Right renal cortex interstitium (tissue), 3 donors: ENCODE measurements at regions not wholly inside any gene's neighbourhood (a gene's known extent, or its start where the extent isn't known, plus 50 kb on each side); places are given as distances from the start of the nearest gene placed in this dataset.

ENCODE experiments used
- DNase-seq, 3 donors: peaks; one replicate each; pipeline ENCODE4 v3.0.0-alpha.2; 2013; ENCODE audit warnings: low read depth in 3 of 3, low spot score in 2 of 3

DNA sequence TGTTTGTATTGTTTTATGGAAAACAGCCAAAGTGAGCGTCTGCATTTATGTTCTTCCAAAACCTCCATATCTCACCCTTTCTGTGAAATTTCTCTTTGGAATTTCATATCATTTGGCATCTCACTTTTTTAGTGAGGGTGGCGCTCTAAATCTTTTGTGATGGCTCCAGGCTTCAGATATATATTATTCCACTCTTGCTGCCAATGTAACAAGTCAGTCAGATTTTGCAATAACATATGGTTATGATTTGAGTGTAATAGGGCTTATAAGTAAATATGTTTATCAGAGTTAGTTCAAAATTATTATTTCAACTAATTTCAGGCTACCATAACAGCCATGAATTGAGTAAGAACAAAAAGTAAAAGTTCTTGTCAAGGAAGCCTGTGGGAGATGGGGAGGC lies 314.7 kb downstream of the PDGFC start:
- DNase-seq, result no peak

DNA sequence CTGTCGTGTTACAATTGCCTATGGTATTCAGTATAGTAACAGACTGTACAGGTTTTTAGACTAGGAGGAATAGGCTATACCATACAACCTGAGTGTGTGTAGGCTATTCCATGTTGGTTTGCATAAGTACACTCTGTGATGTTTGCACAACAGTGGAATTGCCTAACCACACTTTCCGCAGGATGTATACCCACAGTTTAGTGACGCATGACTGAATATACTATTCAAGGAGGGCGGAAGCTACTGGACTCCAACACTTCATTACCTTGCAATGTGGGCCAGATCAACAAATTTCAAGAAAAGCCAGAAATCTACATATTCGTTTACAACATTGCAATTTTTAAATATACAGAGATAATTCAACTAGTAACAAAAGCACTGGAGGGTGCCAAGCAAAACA lies 317.2 kb downstream of the PDGFC start:
- DNase-seq, result no peak

DNA sequence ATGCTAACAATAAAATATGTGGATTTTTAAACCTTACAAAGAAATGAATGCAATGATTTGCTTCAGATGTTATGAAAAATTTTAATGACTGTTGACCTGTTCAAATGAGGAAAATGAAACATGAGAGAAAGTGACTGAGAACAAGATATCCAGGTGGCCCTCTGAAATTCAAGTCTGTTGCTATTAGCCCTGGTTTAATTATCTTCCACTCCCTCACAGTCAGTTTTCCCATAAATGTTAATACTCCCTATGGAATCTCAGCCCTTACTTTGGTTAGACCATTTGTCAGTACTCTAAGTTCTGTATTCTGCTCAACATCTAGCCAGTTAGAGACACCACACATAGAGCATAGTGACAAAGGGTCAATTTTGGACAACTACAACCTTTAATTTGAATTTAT lies 327.8 kb downstream of the PDGFC start:
- peak in 2 of 3 donors; percentile 12 to 17 for DNase-seq

DNA sequence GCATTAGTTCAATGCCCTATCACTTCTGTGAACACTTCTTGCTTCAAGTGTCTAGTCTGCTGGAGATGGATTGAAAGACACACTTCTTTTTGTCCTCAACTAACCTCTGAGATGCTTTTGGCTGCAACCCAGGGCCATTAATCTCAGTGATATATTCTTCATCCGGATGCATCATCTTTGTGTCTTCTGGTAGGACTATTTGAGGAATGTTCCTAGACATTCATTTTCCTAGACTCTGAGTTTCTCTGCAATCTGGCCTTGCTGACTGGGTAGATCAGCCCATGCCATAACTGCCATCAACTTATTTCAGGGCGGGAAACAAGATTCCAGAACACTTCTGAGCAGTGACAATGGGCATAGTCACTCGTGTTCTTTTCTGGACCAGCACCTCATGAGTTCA lies 329.4 kb downstream of the PDGFC start:
- no peak for DNase-seq

DNA sequence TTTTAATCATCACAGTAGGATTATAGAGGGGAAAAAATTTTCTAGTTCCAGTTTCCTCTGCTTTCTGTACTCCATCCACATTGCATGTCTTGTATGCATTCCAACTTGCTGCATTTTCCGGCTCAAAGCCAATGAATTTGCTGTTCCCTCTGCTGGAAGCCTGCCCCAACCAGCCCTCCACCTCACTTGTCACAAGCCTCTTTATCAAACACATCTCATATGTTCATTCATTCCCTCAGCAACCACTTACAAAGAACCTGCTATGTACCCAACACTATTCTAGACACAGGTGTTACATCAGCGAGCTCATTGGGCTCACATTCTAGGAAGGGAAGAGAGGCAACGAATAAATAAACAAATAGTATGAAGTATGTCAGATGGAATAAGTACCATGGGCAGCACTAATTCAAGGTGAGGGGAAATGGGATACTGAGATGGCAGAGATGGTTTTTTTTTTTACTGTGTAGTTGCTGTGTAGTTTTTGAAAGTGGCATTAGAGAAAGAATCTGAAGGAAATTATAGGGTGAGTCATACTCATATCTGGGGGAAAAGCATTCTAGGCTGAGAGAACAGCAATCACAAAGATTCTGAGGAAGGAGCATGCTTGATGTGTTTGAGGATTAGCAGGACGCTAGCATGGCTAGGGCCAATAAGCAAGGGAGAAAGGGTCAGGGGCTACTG lies 332.5 kb downstream of the PDGFC start:
- no peak for DNase-seq

DNA sequence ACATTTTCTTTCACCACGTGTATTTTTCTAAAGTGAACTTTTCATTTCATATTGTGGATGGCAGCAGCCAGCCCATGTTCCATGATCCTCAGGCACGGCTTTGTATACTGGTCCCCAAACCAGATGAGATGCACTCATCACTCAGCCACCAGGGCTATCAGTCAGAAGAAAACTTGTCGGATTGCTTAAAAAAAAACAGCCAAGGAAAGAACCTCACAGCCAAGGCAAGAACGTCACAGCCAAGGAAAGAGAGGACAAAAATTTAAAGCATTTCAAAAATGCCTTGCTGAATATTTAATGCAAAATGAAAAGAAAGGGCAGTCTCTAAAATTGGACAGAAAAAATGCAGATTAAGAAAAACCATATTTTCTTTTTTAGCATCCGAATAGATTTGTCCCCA lies 333.3 kb downstream of the PDGFC start:
- no peak for DNase-seq

DNA sequence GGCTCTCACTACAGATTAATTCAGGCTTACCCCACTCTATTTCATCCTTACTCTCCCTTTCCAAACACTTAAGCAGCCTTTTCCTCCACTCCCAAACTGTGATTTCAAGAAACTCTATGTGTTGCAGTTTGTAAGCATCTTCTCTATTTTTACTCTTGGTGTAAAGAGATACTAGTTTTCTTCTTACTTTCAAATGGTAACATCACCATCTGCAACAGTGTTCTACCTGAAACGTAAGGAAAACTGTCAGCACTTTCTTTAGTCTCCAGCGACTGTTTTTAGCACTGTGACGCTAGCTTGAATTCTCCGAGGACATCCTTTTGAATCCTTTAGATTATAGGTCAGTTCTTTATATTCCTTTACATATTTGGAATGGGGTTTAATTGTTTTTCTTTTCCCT lies 335.2 kb downstream of the PDGFC start:
- no peak for DNase-seq

DNA sequence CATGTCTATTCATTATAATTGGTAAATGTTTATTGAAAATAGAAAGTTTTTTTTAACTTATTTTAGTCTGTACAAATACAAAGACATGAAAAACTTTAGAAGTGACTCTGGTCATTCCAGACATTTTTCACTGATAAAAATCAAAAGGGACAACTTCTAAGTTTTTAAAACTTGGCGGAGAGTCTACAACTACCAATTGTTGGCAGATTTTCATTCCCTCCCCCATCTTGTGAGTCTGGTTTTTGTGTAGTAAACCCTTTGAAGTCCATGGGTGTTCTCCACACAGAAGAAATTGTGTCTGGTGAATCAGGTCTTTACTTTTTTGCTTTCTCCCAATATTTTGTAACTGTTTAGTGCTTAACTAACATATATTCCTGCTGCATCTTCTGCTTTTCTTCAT lies 336.5 kb downstream of the PDGFC start:
- no peak for DNase-seq

DNA sequence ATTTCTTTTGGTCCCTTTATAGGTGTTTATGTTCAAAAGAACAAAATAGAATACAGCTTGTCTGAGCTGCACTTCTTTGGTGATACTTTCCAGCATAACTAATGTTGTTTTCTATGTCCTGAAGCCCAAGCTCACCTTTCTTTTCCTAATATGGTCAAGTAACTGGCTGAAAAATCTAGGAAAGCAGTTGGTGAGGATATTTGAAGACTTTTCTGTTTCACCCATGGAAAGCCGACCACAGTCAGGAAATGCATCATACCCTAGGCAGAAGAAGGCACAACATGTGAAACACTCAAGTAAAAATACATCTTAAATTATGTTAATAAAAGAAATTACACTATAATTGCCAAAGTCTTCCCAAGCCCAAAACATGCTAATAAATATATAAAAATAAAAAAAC lies 337.0 kb downstream of the PDGFC start:
- DNase-seq, result no peak

DNA sequence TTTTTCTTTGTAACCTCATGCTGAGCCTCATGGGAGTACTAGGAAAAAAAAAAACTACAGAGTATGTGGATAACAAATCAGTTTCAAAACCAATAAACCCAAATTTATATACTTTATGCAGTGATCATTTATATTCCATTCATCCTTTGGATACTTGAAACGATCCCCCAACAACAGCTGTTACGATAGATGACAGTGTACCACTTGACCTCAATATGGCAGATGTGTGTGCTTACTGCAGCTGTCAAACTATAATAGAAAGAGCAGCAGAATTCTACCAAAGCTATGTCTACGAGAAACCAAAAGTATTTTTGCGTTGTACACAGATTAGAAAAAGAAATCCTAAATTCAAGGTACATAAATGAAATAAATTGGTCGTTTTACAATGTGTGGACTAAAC lies 337.8 kb downstream of the PDGFC start:
- DNase-seq, result no peak

DNA sequence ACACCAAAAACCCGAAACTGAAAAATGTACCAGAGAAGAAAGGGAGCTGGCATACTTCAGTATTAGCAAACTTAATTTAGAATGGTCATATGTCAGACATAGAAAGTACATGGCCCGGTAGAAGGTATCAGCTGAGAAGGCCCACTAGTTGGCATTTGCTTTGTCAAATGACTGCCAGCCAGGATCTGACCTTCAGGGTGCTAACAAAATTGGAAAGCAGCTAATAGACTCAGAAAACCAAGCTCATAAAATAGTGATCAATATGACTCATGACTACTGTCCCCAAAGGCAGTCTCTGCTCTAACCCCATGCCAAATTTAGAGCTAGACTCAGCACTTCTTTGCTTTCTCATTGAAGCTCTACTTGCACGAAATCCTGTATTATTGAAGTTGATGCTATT lies 342.7 kb downstream of the PDGFC start:
- DNase-seq, result no peak

DNA sequence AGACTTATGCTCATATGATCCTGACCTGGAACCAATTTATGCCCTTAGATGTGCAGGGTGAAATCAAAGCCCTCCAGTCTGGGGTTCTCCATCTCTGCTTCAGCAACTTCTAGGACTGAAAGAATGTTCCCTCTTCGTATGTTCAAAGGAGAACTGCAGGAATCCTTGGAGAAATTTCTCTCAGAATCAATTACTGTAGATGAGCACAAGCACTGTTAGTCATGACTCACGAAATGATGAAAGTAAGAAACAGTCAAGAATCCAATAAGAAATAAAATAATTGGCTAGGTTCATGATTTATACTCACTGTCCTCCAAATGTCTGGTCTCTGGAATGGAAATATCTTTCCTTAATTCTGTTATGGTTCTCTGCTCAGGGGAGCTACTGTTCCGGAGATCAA lies 348.2 kb downstream of the PDGFC start:
- DNase-seq, result no peak

DNA sequence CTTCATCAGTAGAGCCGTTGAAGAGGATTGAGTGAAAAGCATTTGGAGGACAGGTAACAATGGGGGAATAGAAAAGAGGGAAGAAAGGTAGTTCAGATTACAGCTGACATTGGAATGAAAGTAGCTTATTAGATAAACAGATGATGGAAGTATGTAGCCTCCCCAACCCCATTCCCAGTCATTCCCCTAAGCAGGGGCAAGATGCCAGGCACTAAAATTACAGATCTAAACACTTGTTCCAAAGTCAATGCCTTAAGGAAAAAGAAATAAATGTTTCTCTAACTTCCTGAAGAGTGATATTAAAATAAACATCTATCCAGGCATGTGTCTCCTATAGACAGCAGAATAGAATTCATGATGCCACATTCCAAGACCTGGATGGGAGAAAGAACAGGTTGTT lies 350.8 kb downstream of the PDGFC start:
- no peak for DNase-seq

DNA sequence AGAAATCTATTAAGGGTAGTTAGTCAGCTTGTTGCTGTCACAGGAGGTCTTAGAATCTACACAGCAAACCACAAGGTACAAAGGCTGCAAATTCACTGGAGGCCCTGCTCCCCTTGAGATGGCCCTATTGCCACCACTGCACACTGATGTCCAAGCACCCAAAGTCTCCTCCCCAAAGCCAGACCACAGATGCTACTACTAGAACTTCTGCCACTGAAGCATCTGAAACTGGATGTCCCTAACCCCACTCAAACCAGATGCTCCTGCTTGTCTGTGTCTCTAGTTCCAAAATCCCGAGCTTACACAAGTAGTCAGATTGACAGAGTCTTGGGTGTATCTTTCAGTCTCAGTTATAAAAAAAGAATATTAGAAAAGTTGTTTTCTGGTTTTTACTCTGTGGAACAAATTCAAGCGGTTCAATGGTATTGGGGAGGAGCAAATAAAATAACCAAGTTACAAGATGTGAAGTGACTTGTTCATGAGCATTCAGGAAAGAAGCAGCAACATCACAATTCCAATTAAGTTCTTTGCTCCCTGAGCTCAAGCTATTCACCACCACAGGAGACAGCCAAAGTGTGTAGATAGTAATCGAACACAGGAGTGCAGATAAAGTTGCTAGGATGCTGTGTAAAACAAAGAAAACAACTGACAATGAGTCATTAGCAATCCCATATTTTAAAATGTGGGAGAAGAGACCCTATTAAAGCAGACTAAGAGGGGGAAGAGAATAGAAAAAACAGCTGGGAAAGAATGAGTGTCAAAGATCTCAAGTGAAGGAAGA lies 352.3 kb downstream of the PDGFC start:
- no peak for DNase-seq

DNA sequence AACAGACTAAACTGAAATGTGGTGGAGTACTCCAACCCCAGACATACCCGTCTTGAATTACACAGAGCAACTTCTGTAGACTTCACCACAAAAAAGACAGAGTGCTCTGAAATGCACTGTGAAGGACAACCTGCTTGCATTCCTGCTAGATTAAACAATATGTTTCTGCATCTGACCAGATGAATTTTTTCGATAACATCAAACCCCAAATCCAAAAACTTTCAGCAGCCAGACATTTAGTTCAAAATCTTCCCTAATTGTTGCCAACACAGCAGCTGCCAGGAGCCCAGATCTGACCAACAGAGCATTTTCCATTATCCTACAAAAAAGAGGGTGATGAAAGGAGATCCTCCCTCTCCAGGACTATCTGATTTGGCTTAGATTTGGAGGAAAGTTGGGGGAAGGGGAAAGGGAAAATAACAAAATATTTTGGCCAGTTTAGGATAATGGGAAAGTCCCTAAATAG lies 356.5 kb downstream of the PDGFC start:
- no peak for DNase-seq

DNA sequence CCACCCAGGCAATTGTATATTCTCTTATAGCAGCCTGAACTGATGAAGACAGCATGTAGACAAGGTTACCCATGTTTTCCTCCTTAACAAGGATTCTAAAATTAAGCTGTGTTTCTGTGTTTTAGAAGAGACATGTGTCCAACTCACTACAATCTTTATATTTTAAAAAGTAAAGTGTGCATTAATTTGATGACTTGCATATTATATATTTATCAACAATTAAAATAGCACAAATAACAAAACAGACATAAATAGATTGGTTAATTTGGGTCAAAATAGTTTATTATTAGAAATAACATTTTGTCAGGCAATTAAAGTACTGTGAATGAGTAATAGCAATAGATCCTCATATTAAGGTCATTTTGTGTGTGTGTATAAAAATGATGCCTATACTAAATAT lies 357.1 kb downstream of the PDGFC start:
- no peak for DNase-seq

DNA sequence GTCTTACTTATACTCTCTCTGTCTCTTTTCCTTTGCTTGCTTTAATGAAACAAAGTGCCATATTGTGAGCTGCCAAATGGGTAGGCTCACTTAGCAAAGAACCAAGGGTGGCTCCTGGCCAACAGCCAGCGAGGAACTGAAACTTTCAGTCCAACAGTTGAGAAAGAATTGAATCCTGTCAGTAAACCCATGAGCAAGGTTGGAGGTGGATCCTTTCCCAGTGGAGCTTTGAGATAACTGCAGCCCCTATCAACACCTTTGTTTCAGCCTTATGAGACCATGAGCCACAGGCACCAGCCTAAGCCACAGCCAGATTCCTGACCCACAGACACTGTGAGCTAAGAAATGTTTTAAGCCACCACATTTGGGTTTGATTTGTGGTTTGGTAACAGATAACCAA lies 362.2 kb downstream of the PDGFC start:
- no peak for DNase-seq

DNA sequence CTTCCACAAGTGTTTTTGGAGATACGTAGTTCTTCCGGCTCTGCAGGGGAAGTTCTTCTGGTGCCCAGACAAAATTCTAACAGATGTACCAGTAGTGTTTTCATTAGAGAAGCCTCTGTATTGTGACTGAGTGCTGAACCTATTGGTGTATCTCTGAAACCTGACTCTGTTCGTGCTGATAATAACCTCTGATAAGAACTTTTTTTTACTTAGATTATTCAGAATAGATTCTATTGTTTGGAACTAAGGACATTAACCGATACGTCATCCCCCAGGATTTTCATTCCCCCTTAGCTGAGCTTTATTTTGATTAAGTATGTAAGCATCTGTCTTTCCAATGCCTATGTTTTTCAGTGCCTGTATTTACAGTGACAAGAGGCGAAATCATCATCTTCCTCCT lies 362.9 kb downstream of the PDGFC start:
- DNase-seq, result no peak

DNA sequence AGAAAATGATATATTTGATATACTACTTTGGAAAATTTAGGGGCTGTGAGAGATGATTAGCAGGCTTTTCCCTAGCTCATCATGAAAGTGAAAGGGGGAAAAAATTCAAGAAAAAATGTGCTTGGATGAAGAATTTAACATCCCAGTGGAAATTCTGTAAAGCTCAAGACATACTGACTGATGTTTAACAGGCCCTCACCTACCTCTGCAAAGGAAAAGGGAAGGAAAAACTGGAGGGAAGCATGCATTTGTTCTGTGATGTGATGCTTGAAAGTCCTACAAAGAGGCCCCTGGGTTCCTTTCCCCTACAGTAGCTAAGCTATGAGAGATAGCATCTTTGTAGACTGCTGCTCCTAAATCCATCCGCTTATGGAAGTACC lies 364.1 kb downstream of the PDGFC start:
- DNase-seq, result no peak

DNA sequence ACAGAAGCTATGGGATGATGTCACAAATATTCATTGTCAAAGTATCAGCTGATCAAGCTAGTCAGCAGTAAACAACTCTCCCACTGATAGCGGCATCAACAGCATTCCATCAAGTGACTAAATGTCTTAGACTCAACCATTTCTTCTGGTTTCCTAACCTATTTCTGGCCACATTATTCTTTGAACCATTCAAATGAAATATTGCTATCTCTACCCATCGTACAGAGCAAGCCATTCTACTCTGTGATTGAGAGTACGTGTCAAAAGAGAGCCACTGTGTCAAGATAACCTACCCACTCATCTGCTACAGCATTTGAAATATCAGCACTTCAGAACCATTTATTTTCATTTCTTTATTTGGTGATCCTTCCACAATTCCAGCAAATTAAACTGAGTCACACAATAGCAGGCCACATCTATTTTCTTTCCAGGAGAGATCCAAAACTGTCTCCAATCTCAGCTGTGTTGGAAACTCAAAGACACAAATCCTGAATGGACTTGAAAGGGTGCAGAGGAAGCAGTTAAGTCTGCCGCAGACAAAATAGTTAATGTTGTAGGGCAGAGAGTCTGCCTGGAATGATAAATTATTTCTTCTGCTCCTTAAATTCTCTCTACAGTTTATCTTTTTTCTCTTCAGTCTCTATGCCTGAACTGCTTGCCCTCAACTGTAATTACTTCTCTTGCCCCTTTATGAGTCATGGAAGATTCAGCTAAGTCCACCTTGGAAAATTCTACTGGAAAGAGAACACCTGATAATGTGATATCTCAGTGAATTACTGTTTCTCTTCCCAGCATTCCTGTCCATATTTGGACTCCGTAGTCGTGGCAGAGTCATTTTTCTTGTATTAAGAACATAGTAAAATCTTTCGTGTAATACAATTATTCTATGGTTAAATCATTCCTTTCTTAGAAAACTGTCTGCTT lies 364.8 kb downstream of the PDGFC start:
- DNase-seq, result no peak

DNA sequence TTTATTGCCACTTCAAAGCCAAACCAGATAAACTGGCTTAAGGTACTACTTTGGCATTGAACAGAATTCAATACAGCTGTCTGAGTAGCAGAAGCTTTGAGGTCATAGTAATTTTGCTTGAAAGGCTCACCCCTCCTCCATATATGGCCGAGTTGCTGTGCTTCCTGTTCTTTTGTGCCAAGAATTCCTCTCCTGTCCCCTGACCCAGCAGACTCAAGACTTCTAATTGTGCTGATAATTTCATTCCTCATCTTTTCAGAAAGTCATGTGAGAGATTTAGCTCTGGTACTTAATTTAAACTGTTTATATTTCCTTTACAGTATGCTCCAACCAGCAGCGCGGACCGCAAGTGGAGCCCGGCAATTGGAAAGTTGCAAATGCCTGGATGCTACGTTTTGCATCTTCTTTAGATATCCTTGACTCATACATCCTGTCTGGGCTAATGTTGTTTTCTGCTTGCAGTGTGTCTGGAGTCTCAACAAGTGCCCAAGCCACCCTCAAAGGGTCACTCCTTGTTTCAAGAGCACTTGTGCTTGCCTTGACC lies 373.4 kb downstream of the PDGFC start:
- DNase-seq, result no peak
